GM19372 (cell line): ENCODE measurements at regions not wholly inside any gene's neighbourhood (a gene's known extent, or its start where the extent isn't known, plus 50 kb on each side); places are given as distances from the start of the nearest gene placed in this dataset.

Experiments used
- ATAC-seq: cut with Tn5 transposase; IDR thresholded peaks from one replicate; pipeline ENCODE4 v1.9.1; 2021; ENCODE audit warnings: mild to moderate bottlenecking, low read depth, moderate library complexity; ENCODE audit not compliant: unreplicated experiment

DNA sequence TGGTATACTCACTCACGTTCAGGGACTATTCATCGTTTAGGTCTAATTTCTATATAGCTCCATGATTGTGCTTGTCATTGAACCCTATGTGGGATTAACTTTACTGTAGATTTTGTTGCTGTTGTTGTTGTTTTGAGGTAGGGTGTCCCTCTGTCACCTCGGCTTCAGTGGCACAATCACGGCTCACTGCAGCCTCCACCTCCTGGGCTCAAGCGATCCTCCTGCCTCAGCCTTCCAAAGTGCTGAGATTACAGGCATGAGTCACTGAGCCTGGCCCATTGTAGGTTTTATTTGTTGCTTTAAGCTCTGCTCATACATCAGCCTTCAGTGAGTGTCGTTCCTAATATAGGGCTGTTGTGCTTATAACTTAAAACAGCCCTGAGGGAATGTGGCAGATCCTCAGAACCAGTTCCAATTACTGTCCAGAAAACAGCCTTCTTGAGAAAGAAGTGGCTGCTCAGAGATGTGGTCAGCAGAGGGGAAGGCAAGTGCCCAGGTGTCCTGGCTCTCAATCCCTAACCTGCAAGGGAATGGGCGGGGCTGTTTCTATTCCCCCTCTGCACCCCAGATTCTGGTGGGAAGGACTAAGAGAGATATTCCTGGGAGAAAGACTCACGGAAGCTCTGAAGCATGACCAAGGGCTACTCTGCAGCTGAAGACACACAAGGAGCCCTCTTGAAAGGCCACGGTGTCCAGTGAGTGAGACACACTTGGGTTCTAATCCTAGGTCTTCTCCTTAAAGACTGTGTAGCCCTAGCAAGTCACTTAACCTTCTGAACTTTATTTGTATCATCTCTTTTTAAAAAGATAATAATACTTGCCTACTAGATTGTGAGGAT, 79.6 kb upstream of the LCLAT1 start:
- ATAC-seq = no peak

DNA sequence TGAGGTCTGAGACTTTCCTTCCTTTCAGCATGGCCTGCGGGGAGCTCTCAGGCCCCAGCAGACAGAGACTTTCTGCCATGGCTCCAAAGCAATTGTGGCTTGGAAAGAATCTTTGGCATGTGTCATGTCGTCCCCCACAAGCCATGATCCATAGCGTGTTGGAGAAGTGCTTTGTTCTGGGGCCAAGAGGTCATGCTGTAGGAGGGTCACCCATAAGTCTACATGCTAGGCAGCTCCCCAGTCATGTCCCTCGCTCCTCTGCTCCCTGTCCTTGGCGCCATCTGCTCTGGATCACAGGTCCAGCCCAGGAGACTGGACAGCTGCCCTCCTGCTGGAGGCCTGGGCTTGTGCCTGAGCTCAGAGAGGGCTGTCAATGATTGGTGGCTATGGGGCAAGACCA, 78.8 kb upstream of the LCLAT1 start:
- ATAC-seq = no peak

DNA sequence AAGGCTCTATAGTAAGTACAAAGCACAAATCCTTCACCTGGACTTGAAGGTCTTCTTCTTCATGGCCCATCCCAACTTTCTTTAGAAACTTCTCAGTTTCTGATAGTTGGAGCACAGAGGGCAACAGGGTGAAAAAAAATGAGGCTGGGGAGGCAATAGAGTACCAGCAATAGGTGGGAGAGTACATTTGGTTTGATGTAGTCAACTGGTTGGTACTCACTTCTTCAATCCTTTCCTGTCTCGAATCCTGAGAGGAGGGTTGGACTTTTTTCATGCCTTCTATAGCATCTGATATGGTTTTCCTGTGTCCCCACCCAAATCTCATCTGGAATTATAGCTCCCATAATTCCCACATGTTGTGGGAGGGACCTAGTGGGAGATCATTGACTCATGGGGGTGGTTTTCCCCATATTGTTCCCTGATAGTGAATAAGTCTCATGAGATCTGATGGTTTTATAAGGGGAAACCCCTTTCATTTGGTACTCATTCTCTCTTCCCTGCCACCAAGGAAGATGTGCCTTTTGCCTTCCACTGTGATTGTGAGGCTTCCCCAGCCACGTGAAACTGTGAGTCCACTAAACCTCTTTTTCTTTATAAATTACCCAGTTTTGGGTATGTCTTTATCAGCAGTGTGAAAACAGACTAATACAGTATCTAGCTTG, 75.9 kb upstream of the LCLAT1 start:
- no peak for ATAC-seq

DNA sequence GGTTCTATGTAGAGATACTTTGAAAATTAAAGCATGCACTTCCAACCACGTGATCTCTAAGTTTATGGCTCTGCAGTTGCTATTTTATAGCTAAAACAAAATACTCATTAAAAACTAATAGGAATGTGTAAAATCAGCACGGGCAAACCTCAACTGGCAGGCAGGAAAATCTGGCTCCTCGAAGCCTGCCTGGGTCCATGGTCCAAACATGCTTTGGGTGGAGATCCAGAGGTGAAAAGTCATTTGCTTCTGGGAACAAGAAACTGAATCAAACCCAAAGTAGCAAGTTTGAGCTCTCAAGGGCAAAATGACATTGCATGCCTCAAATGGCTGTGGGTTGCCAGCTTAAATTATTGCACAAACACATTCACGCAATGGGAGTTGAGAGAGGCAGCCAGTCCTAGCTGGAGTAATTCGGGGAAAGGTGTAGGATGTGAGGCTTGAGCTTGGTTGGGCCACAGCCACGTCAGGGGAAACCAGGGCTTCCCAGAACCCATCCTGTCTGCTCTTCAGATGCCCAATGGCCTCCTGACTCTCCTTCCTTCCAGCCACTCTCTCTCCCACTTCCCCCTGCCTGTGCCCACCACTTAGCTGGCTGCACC, 75.2 kb upstream of the LCLAT1 start:
- ATAC-seq = no peak

DNA sequence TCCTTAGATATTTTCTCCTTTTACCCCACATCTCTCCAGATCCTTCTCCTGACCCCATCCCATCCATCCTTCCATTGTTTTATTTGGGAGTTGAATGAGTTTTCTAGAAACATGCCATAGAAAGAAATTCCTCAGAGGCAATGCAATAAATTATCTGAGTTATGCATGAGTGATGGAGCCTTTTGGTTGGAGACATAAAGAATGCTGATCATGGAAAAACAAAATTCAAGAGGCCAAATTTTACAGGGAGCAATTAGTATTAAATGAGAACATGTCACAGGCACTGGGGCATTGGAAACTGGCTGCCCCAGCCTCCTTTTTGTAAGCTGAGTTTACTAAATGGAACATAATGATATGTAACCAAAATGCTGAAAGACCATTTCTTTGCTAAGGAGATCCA, 74.2 kb upstream of the LCLAT1 start:
- ATAC-seq = no peak

DNA sequence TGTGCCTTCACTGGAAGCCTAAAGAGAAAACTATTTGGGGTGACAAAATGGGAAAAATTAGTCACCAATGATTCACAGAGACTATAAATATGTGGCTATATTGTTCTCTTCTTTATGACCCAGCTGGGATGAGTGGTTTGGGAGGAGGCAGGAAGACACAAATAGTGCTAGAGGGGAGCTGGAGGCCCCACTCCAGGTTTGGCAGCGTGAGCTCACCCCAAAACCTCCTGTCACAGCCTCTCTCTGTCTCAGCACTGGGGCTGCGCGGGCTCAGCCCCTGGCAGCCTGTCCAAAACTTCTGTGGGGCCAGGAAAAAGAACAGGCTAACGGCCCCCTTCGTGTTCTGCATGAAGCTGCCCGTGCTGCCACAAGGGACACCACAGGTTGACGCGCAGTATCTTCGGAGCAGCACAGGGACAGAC, 73.2 kb upstream of the LCLAT1 start:
- no peak for ATAC-seq

DNA sequence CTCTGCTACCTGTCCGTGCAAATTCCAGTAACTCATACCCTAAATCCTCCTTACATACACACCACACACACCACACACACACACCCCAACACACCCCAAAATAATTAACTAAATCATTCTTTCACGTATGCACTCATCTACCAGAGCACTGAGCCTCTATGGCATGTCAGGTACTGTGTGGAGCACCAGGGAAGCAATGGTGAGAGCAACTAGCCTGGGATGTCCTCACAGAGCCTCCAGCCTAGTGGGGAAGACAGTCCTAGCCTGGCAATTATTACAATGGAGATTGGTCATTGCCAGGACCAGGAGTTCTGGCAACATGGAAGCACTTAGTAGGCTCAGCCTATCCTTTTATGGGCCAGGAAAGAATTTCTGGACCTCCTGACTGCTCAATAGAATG, 72.7 kb upstream of the LCLAT1 start:
- no peak for ATAC-seq

DNA sequence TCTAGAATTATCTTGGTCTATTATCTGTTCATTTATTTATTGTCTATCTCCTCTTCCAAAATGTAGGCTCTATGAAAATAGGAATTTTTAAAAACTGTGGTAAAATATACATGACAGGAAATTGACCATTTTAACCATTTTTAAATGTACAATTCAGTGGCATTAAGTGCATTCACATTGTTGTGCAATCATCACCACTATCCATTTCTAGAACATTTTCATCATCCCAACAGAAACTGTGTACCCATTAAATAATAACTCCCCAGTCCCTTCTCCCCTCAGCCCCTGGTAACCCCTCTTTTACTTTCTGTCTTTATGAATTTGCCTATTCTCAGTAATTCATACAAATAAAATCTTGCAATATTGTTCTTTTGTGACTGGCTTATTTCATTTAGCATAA, 71.1 kb upstream of the LCLAT1 start:
- ATAC-seq = no peak

DNA sequence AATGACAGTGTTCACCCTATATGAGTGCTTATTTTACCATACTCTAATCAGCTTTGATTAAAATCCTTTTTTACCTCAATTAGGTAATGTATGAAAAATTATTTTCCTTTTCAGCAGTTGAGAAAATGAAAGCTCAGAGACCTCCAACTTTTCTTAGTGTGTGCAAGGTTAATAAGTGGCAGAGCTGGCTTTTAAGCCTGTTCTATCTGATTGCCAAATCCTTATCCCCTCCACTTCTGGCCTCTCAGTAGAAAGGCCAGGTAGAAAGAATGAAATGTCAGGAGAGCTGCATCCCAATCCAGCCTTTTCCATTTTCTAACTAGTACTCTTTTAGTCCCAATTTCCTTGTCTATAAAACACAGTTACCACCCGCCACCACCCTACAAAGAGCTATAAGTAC, 67.6 kb upstream of the LCLAT1 start:
- no peak for ATAC-seq

DNA sequence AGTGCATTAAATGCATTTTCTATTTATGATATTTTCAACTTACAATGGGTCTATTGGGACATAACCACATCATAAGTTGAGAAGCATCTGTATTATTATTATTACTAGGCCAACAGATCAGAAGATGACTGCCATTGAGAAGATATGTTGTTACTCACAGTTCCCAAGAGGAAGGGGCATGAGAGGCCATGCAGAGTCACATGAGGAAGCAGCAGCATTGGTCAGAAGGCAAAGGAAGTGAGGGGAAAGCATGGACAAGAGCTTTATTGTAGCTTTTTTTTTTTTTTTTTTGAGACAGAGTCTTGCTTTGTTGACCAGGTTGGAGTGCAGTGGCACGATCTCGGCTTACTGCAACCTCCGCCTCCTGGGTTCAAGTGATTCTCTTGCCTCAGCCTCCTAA, 66.2 kb upstream of the LCLAT1 start:
- no peak for ATAC-seq

DNA sequence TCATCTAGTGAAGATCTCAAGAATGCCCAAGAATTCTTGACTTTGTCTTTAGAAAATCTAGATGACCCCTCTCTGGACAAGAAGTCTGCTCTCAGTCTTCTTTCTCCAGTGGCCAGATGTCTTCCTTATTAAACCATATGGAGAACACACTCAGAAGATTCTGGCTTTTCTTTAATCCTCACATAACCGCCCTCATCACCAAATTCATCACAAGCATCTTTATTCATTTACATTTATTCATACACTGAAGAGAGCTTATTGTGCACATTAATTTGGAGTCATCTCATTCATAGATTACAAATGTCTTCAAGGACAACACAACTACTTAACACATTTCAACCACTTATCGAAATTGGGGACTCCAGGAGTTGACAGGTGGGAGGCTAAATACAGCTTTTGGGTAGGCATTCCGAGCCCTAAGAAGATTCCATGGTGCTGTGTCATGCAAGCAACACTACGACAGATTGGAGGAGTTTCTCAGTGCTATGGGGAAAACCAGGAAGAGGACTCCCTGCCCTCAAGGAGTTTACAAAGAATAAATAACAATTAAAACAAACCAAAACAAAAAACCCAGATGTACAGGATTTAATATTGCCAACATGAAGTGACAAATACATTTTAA, 64.8 kb upstream of the LCLAT1 start:
- no peak for ATAC-seq

DNA sequence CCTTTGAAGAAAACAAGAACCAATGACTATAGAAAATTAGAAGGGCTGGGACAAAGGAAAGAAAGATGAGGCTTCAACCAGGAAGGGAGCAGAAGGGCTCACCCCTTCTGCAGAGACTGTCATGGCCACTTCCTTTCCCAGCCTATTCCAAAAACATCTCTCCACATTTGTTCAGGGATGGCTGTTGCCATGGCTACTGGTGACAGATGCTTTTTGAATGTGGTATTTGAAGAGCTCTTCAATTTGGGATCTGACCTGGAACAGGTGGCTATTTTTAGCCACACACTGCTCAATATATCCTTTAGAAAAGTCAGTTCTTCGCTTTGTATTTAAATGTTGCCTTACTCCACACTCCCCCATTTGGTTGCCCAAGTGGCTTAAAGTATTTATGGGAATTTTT, 64.1 kb upstream of the LCLAT1 start:
- no peak for ATAC-seq

DNA sequence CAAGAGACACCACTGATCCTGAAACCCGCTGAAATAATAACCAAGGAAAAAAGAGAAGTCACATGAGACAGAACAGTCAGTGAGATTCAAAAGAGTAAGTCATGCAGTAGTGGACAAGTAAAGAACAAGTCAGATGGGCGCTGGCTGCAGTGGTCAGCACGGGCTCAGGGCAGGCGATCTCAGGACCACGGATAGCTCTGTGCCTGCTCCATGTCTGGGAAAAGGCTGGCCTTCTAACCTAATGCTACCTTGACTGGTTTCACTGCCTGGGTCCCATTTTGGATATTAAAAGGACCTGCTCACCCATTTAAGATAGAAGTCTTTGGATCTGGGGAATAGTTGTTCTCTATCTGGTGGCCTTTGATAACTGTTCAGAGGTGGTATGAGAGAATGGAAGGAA, 61.7 kb upstream of the LCLAT1 start:
- ATAC-seq = no peak

DNA sequence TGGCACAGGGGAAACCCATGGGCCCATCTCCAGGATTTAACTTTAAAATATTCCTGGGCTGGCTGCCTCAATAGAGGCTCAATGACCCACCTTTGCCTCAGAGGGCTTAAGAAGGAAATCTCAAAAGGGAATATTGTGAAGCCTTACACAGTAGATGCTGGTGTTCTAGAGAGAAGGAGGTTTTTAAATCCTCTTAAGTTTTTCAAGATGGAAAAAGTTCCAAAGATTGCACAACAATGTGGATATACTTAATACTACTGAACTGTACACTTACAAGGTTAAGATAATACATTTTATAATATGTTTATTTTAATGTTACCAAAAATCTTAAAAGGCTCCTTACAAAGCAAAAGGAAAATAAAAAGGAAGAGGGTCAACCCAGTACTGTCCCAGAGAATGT, 54.9 kb upstream of the LCLAT1 start:
- ATAC-seq = no peak

DNA sequence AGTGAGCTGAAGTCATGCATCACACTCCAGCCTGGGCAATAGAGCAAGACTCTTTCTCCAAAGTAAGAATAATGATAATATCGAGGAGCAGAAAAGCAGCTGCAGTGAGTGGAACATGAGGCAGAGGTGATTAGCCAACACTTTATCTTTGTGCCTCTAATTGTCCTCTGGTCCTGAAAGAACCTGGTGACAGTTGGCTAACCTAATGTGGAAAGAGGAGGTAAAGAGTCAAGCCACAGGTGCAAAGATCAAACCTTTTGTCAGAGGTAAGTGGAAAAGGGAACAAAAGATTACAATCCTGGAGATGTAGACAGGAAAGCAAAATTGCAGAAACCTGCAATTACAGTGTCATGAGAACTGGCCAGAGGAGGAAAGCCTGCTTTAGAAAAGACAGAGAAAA, 53.5 kb upstream of the LCLAT1 start:
- ATAC-seq = no peak

DNA sequence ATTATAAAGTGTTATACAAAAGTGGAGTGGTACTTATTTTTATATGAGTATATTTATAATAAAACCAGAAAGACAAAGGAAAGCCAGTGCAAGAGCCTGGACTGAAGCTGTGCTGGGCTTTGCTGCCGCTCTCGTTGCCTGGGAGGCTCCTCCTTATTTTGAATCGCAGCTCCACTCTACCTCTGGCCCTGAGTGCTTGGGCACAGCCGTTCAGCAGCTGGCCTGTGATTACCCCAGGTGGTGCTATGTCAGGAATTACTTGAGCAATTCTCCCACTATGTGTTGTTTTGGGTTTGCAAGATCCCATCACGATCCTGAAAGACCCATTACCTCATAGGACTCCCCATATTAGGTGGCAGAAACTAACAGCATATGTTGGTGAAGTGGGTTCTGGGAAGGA, 53.0 kb upstream of the LCLAT1 start:
- ATAC-seq = no peak

DNA sequence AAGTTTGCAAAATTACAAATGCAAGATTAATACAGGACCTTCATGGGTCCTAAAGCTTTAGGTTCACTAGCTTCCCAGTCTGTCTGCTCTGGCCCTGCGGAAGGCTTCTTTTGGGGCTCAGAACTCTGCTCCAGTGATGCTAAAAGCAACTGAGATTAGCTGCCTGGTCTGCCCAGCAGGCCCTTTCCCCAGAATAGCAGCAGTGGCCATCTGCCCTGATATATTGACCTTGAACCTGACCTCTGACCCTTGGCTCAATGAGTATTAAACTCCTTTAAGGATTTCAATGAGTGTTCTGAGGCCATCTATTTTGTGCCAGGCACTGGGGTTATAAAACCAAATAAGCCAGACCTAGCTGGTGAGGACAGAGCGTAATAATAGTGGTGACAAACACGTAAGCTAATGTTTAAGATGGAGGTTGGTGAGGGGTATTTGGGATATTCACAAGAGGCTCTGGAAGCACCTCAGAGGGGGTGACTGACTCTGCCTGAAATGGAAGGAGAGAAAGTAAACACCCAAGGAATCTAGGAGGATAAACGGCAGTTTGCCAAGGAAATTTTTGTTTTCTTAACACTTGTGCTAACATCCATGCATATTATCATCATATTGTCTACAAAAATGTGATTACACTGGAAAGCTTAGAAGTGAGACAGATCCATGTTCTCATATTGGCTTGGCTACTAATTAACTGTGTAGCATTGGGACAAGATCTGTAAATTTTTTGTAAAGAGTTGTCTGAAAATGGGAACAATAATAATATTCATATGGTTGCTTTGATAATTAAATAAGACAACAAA, 50.4 kb upstream of the LCLAT1 start:
- no peak for ATAC-seq
